ENCODE measurements at regions not wholly inside any gene's neighbourhood (a gene's known extent, or its start where the extent isn't known, plus 50 kb on each side); places are given as distances from the start of the nearest gene placed in this dataset.

GRCh38 chr11:134508219-134508990, 96.4 kb upstream of the B3GAT1 start:
- H3K4me3 ChIP-seq, result no peak overlapping the region
- no peak for DNase-seq
- ATAC-seq, result no peak
- H3K36me3 ChIP-seq, result no peaks in the 10 kb centered on the region
- WGBS, 2 donors, result 82 to 90% methylated on average over 17 of the region's 17 CpGs
- peaks cover 0 to 50% (median 20%) of the 10 kb centered on the region in 7 donors for H3K27me3 ChIP-seq
- no peak overlapping the region for H3K27ac ChIP-seq
- H3K4me1 ChIP-seq, result no peaks in the 10 kb centered on the region
- H3K9me3 ChIP-seq, result no peaks in the 10 kb centered on the region
- TF ChIP-seq CTCF (IDR thresholded peaks at IDR 0.05), result no peak
- intact Hi-C loops (cut with DNase I), result no loop called here

GRCh38 chr11:134506046-134506445, 94.0 kb upstream of the B3GAT1 start:
- H3K9me3 ChIP-seq, result no peaks in the 10 kb centered on the region
- H3K27ac ChIP-seq, result no peak overlapping the region
- no peak overlapping the region for H3K4me3 ChIP-seq
- DNase-seq, result no peak
- ATAC-seq, result no peak
- H3K36me3 ChIP-seq, result no peaks in the 10 kb centered on the region
- TF ChIP-seq CTCF (IDR thresholded peaks at IDR 0.05), result no peak
- WGBS, 2 donors, result 74 to 77% methylated on average over 2 of the region's 2 CpGs
- H3K27me3 ChIP-seq, result peaks cover 0 to 52% (median 28%) of the 10 kb centered on the region in 7 donors
- intact Hi-C loops (cut with DNase I), result no loop called here
- no peaks in the 10 kb centered on the region for H3K4me1 ChIP-seq

- DNase-seq (no peak), ATAC-seq (no peak)
- WGBS, 2 donors, result 72 to 77% methylated on average over 3 of the region's 3 CpGs
- Histone ChIP-seq H3K27me3 (peaks cover 0 to 52% (median 32%) of the 10 kb centered on the region in 7 donors), H3K9me3 (no peaks in the 10 kb centered on the region), H3K27ac (no peak overlapping the region), H3K4me1 (no peaks in the 10 kb centered on the region), H3K36me3 (no peaks in the 10 kb centered on the region), H3K4me3 (no peak overlapping the region)
- no peak for TF ChIP-seq CTCF (IDR thresholded peaks at IDR 0.05)
- intact Hi-C loops (cut with DNase I), result no loop called here
Measured at GRCh38 chr11:134505125-134505524, 93.1 kb upstream of the B3GAT1 start.

GRCh38 chr11:134504146-134504905, 92.3 kb upstream of the B3GAT1 start:
- H3K27ac ChIP-seq, result no peak overlapping the region
- no peaks in the 10 kb centered on the region for H3K9me3 ChIP-seq
- H3K27me3 ChIP-seq, result peaks cover 0 to 52% (median 27%) of the 10 kb centered on the region in 7 donors
- no peaks in the 10 kb centered on the region for H3K4me1 ChIP-seq
- H3K4me3 ChIP-seq, result no peak overlapping the region
- ATAC-seq (no peak), DNase-seq (no peak)
- no peaks in the 10 kb centered on the region for H3K36me3 ChIP-seq
- WGBS, 2 donors, result 54 to 59% methylated on average over 16 of the region's 16 CpGs
- TF ChIP-seq CTCF (IDR thresholded peaks at IDR 0.05), result no peak
- intact Hi-C loops (cut with DNase I), result no loop called here

All from heart right ventricle (tissue), 16 donors.